ENCODE measurements at regions not wholly inside any gene's neighbourhood (a gene's known extent, or its start where the extent isn't known, plus 50 kb on each side); places are given as distances from the start of the nearest gene placed in this dataset.
A peak's percentile ranks its signal among the peaks of the same experiment; 100 is the strongest.

DNA sequence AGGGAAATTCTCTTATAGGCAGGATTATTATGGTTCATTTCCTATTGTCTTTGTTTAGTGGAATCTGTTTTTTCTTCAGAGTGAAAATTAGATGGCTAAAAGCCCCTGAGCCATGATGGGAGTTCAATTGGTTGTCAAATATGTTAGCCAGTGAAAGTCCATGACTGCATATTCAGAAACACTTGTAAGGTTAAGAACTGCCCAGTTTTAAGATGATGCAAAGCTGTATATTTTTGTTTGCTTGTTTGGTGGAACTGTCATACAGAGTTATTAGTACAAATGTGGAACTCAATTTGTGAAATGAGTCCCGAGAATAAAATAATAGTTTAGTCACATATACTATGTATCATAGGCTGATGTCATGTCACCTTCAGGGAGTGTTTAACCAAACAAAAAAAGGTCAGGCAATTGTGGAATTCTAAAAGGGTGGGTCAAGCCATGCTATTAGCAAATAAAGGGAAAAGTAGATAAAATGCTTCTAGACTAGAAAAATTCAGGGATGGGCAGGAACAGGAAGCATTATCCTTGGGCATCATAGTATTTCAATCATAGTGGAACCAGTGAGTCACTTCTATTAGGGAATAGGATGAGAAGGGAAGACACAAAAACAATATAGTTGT is 248.3 kb upstream of the SLITRK1 start:
- TSS peak; percentile 12 for BruUV-seq (replicated peaks)
- TF ChIP-seq CTCF (conservative IDR thresholded peaks at IDR 0.05; ENCODE audit: low read depth, low read length) = no peak
- no peak for TF ChIP-seq EZH2phosphoT487 (IDR thresholded peaks at IDR 0.05; ENCODE audit: borderline replicate concordance, low read length)
- TF ChIP-seq EZH2 (IDR thresholded peaks at IDR 0.05; ENCODE audit: low read length, unreplicated experiment) = no peak
- H3K79me2 ChIP-seq (ENCODE audit: low read length) = no peaks in the 10 kb centered on the region
- CTCF ChIA-PET = no interaction called here
- H3K4me2 ChIP-seq (ENCODE audit: low read length) = no peak overlapping the region
- H3K27me3 ChIP-seq (ENCODE audit: low read length) = no peaks in the 10 kb centered on the region
- 0 out of 2 replicates have a peak, but pooled peaks cover 8% of the 10 kb centered on the region for H3K4me1 ChIP-seq (ENCODE audit: insufficient read depth, low read length)
- H4K20me1 ChIP-seq (ENCODE audit: low read length) = no peaks in the 10 kb centered on the region
- POLR2A ChIA-PET (ENCODE audit: unreplicated experiment) = no interaction called here
- no peak overlapping the region for H2AFZ ChIP-seq (ENCODE audit: low read length)
- no peak overlapping the region for H3K27ac ChIP-seq (ENCODE audit: low read length)
- peak; percentile 52 for DNase-seq
- intact Hi-C loops (cut with micrococcal nuclease) = no loop called here
- peak; percentile 91 for ATAC-seq
- H3K9ac ChIP-seq (ENCODE audit: low read length) = no peak overlapping the region
- H3K4me3 ChIP-seq (ENCODE audit: low read length) = no peak overlapping the region
- no peaks in the 10 kb centered on the region for H3K9me2 ChIP-seq (replicated peaks; ENCODE audit: low read length)
- no peaks in the 10 kb centered on the region for H3K36me3 ChIP-seq (ENCODE audit: low read depth, low read length)
- H3K9me3 ChIP-seq (ENCODE audit: low read length) = no peaks in the 10 kb centered on the region
- H3F3A ChIP-seq (ENCODE audit: low read length, unreplicated experiment) = no peaks in the 10 kb centered on the region

- Histone ChIP-seq H3F3A (ENCODE audit: low read length, unreplicated experiment) (no peaks in the 10 kb centered on the region), H3K4me3 (ENCODE audit: low read length) (no peak overlapping the region), H3K9me2 (replicated peaks; ENCODE audit: low read length) (no peaks in the 10 kb centered on the region), H3K36me3 (ENCODE audit: low read depth, low read length) (no peaks in the 10 kb centered on the region), H4K20me1 (ENCODE audit: low read length) (no peaks in the 10 kb centered on the region), H3K4me2 (ENCODE audit: low read length) (no peak overlapping the region), H3K27ac (ENCODE audit: low read length) (no peak overlapping the region), H3K27me3 (ENCODE audit: low read length) (no peaks in the 10 kb centered on the region), H3K79me2 (ENCODE audit: low read length) (no peaks in the 10 kb centered on the region), H2AFZ (ENCODE audit: low read length) (no peak overlapping the region), H3K9me3 (ENCODE audit: low read length) (no peaks in the 10 kb centered on the region), H3K4me1 (ENCODE audit: insufficient read depth, low read length) (0 out of 2 replicates have a peak, but pooled peaks cover 8% of the 10 kb centered on the region), H3K9ac (ENCODE audit: low read length) (no peak overlapping the region)
- no TSS peak for BruUV-seq (replicated peaks)
- ATAC-seq (no peak), DNase-seq (no peak)
- POLR2A ChIA-PET (ENCODE audit: unreplicated experiment) = no interaction called here
- CTCF ChIA-PET = no interaction called here
- no peak for TF ChIP-seq EZH2phosphoT487 (IDR thresholded peaks at IDR 0.05; ENCODE audit: borderline replicate concordance, low read length)
- intact Hi-C loops (cut with micrococcal nuclease) = no loop called here
These were observed 247.7 kb upstream of the SLITRK1 start for GRCh38 chr13:84129966-84130365.

- ChIA-PET POLR2A (ENCODE audit: unreplicated experiment) (no interaction called here), CTCF (no interaction called here)
- Histone ChIP-seq H3K9me2 (replicated peaks; ENCODE audit: low read length) (no peaks in the 10 kb centered on the region), H3F3A (ENCODE audit: low read length, unreplicated experiment) (no peaks in the 10 kb centered on the region), H3K4me3 (ENCODE audit: low read length) (no peak overlapping the region), H3K36me3 (ENCODE audit: low read depth, low read length) (no peaks in the 10 kb centered on the region), H3K79me2 (ENCODE audit: low read length) (no peaks in the 10 kb centered on the region), H3K27me3 (ENCODE audit: low read length) (no peaks in the 10 kb centered on the region), H2AFZ (ENCODE audit: low read length) (no peak overlapping the region), H3K27ac (ENCODE audit: low read length) (no peak overlapping the region), H4K20me1 (ENCODE audit: low read length) (no peaks in the 10 kb centered on the region), H3K4me1 (ENCODE audit: insufficient read depth, low read length) (0 out of 2 replicates have a peak, but pooled peaks cover 8% of the 10 kb centered on the region), H3K9ac (ENCODE audit: low read length) (no peak overlapping the region), H3K4me2 (ENCODE audit: low read length) (no peak overlapping the region), H3K9me3 (ENCODE audit: low read length) (no peaks in the 10 kb centered on the region)
- no peak for ATAC-seq
- intact Hi-C loops (cut with micrococcal nuclease) = no loop called here
- TF ChIP-seq CTCF (conservative IDR thresholded peaks at IDR 0.05; ENCODE audit: low read depth, low read length) (no peak), EZH2 (IDR thresholded peaks at IDR 0.05; ENCODE audit: low read length, unreplicated experiment) (no peak), EZH2phosphoT487 (IDR thresholded peaks at IDR 0.05; ENCODE audit: borderline replicate concordance, low read length) (no peak)
- BruUV-seq (replicated peaks) = no TSS peak
- no peak for DNase-seq
These were observed 245.4 kb upstream of the SLITRK1 start for GRCh38 chr13:84127597-84128128.
